ENCODE measurements at regions not wholly inside any gene's neighbourhood (a gene's known extent, or its start where the extent isn't known, plus 50 kb on each side); places are given as distances from the start of the nearest gene placed in this dataset.

DNA sequence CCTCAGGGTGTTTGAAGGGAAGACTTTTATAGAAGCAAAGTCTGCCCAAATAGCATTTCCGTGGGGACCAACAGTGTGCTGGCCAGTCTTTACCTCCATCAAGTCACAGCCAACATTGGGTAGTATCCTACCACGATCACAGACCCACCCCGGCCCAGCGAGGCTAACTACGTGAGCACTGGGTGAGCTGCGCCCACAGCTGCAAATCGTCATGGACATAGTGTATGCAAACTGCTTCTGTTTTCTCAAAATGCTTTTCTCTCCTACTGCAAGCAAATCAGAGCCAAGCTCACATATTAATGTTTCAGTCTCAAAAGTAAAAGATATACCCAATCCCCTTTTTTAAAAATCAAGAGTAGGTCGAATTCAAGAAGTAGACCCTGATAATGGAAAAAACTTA lies 592.8 kb upstream of the CDH4 start:
- TF ChIP-seq, protein P1, sequence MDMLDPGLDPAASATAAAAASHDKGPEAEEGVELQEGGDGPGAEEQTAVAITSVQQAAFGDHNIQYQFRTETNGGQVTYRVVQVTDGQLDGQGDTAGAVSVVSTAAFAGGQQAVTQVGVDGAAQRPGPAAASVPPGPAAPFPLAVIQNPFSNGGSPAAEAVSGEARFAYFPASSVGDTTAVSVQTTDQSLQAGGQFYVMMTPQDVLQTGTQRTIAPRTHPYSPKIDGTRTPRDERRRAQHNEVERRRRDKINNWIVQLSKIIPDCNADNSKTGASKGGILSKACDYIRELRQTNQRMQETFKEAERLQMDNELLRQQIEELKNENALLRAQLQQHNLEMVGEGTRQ (IDR thresholded peaks at IDR 0.05), result no peak
- no peak for TF ChIP-seq RCOR1 (IDR thresholded peaks at IDR 0.05; ENCODE audit: low read depth, low read length)
